Mesendoderm (in vitro differentiated cells): ENCODE measurements at regions not wholly inside any gene's neighbourhood (a gene's known extent, or its start where the extent isn't known, plus 50 kb on each side); places are given as distances from the start of the nearest gene placed in this dataset.

ENCODE experiments used
- DNase-seq: peaks from one replicate; pipeline ENCODE4 v3.0.0; 2013
- H2AK5ac ChIP-seq: 2 replicates; pipeline ENCODE4 v1.6.1; 2013; ENCODE audit warnings: low read length, inconsistent platforms
- H2BK120ac ChIP-seq: 2 replicates; pipeline ENCODE4 v1.6.1; 2013; ENCODE audit warnings: low read depth, mild to moderate bottlenecking, low read length, moderate library complexity, mixed read lengths
- H2BK15ac ChIP-seq: replicated peaks from 2 replicates; pipeline ENCODE4 v1.6.1; 2013; ENCODE audit warnings: low read depth, mild to moderate bottlenecking, moderate library complexity
- H2BK5ac ChIP-seq: 2 replicates; pipeline ENCODE4 v1.6.1; 2013; ENCODE audit warnings: low read length, inconsistent platforms
- H3K18ac ChIP-seq: 2 replicates; pipeline ENCODE4 v1.6.1; 2013; ENCODE audit warnings: mild to moderate bottlenecking, low read length, mixed read lengths
- H3K23ac ChIP-seq: one replicate; pipeline ENCODE4 v1.6.1; 2013; ENCODE audit warnings: low read length
- H3K27ac ChIP-seq: 2 replicates; pipeline ENCODE4 v1.5.1; 2013; ENCODE audit warnings: low read depth, mild to moderate bottlenecking, inconsistent platforms, low read length, moderate library complexity
- H3K27me3 ChIP-seq: 2 replicates; pipeline ENCODE4 v1.6.1; 2013; ENCODE audit warnings: low read length, control low read depth, mild to moderate bottlenecking, inconsistent platforms; ENCODE audit not compliant: insufficient read depth, poor library complexity
- H3K36me3 ChIP-seq: 2 replicates; pipeline ENCODE4 v1.6.1; 2013; ENCODE audit warnings: low read length, inconsistent platforms; ENCODE audit not compliant: control insufficient read depth, insufficient read depth
- H3K4ac ChIP-seq: one replicate; pipeline ENCODE4 v1.6.1; 2013; ENCODE audit warnings: low read depth, mild to moderate bottlenecking, low read length, moderate library complexity
- H3K4me1 ChIP-seq: 2 replicates; pipeline ENCODE4 v1.6.1; 2013; ENCODE audit warnings: low read depth, low read length, inconsistent platforms; ENCODE audit not compliant: control insufficient read depth
- H3K4me2 ChIP-seq: 2 replicates; pipeline ENCODE4 v1.6.1; 2013; ENCODE audit warnings: low read length
- H3K4me3 ChIP-seq: 2 replicates; pipeline ENCODE4 v1.5.1; 2013; ENCODE audit warnings: mild to moderate bottlenecking, low read length
- H3K56ac ChIP-seq: one replicate; pipeline ENCODE4 v1.6.1; 2013; ENCODE audit warnings: low read length
- H3K79me1 ChIP-seq: 2 replicates; pipeline ENCODE4 v1.6.1; 2013; ENCODE audit warnings: low read length, inconsistent platforms
- H3K79me2 ChIP-seq: 2 replicates; pipeline ENCODE4 v1.6.1; 2013; ENCODE audit warnings: mild to moderate bottlenecking, low read length; ENCODE audit not compliant: control insufficient read depth, insufficient read depth
- H3K9ac ChIP-seq: 2 replicates; pipeline ENCODE4 v1.6.1; 2013; ENCODE audit warnings: low read length, inconsistent platforms
- H4K5ac ChIP-seq: one replicate; pipeline ENCODE4 v1.6.1; 2013; ENCODE audit warnings: low read length
- H4K8ac ChIP-seq: one replicate; pipeline ENCODE4 v1.6.1; 2013; ENCODE audit warnings: low read depth, mild to moderate bottlenecking, control low read depth, low read length, moderate library complexity
- WGBS: extraction: QIAGEN DNeasy Blood & Tissue Kit; methylation state at CpG from one replicate; pipeline ENCODE4 v1.1.7; 2013; ENCODE audit warnings: low lambda C conversion rate, missing lambda C conversion rate; ENCODE audit not compliant: insufficient coverage; ENCODE audit errors: extremely low coverage; 5-methylcytosine and 5-hydroxymethylcytosine counted together

DNA sequence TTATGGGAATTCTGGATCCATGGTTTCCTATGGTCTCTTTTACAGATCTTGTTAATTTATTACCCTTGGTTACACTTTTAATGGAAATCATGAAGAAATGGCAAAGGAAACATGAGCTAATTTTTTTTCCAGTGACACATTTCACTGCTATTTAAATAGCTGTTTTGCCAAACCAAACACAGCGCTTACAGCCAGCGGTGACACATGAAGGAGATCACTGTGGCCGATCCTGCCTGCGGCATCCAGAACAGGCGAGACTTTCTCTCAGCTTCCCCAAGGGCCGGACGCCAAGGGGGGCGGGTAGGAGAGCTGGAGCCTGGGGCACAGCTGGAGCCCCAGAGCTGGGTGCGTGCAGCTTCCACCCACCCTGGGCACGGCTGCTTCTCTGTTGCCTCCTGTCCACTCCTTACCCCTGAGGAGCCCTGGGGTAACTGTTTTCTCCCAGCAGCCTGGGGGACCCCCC is 81.4 kb upstream of the PKDCC start:
- Histone ChIP-seq H3K36me3 (no peaks in the 10 kb centered on the region), H2BK5ac (no peak overlapping the region), H3K4ac (no peak overlapping the region), H4K5ac (no peak overlapping the region), H4K8ac (no peak overlapping the region), H3K9ac (no peak overlapping the region), H2BK120ac (no peak overlapping the region), H3K4me3 (no peak overlapping the region), H3K79me2 (no peaks in the 10 kb centered on the region), H3K79me1 (no peaks in the 10 kb centered on the region), H2BK15ac (no peak overlapping the region), H3K27me3 (no peaks in the 10 kb centered on the region), H3K56ac (peak overlapping the region; percentile 54), H3K23ac (no peak overlapping the region), H2AK5ac (no peak overlapping the region), H3K27ac (no peak overlapping the region), H3K18ac (no peak overlapping the region), H3K4me1 (peaks cover 30% of the 10 kb centered on the region), H3K4me2 (no peak overlapping the region)
- no peak for DNase-seq
- no CpG with 5 or more reads among the region's 10 CpGs for WGBS

DNA sequence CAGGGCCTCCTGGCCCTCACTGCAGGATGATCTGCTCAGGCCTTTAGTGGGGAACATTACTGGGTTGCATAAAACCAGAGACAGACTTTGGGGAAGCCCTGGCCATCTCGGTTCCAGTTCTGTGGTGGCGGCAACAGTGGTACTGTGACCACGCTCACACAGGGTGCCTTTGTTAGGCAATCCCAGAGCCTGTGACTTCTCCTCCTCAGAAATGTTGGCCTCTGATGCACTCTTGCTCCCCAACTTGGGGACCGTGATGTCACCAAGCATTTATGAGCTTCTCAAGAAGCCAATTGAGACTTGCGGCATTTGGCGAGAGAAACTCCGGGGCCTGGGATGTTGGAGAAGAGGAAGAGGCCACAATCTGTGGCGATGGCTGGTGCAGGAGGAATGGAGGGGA is 80.9 kb upstream of the PKDCC start:
- no peaks in the 10 kb centered on the region for H3K79me1 ChIP-seq
- no peak overlapping the region for H2AK5ac ChIP-seq
- peaks cover 30% of the 10 kb centered on the region for H3K4me1 ChIP-seq
- H3K4ac ChIP-seq: no peak overlapping the region
- no peak overlapping the region for H3K23ac ChIP-seq
- no peaks in the 10 kb centered on the region for H3K79me2 ChIP-seq
- no peaks in the 10 kb centered on the region for H3K36me3 ChIP-seq
- no peak for DNase-seq
- H3K18ac ChIP-seq: no peak overlapping the region
- peak overlapping the region; percentile 54 for H3K56ac ChIP-seq
- H3K27ac ChIP-seq: no peak overlapping the region
- H2BK120ac ChIP-seq: no peak overlapping the region
- H3K27me3 ChIP-seq: no peaks in the 10 kb centered on the region
- peak overlapping the region; percentile 34 for H4K5ac ChIP-seq
- H3K4me2 ChIP-seq: no peak overlapping the region
- H4K8ac ChIP-seq: no peak overlapping the region
- no peak overlapping the region for H2BK5ac ChIP-seq
- WGBS: no CpG with 5 or more reads among the region's 8 CpGs
- no peak overlapping the region for H2BK15ac ChIP-seq
- no peak overlapping the region for H3K4me3 ChIP-seq
- H3K9ac ChIP-seq: no peak overlapping the region

DNA sequence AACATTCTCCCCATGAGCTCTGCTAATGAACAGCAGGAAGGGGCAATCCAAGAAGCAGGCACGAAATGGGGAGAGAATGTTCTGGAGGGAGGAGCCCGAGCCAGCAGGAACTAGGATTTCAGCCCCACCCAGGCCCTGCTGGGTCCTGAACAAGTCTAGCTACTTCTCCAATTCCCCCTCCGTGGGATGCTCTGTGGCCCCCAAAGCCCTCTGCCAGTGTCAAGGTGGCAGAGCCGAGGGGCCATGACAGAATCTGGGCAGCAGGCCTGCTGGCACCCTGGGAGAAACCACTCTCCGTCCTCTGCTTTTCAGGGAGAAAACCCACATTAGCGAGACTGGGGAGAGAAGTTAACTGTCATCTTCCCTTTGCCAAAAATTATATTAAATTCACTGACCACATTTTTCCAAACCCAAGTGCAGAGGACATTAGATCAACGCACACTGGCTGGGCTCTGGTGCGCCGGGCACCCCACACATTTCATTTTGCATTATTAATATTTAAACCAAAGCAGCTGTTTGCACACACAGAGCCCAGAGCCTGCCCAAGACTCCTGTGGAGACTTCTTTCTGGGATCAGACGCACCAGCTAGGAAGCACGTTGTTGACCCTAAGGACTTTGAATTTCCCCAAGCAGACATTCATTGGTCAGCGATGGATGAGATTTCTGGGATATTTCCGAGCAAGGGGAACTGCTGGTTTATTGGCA is 80.2 kb upstream of the PKDCC start:
- H3K23ac ChIP-seq: no peak overlapping the region
- no peak overlapping the region for H3K4me2 ChIP-seq
- H2BK5ac ChIP-seq: no peak overlapping the region
- H3K9ac ChIP-seq: no peak overlapping the region
- H3K79me2 ChIP-seq: no peaks in the 10 kb centered on the region
- H4K8ac ChIP-seq: no peak overlapping the region
- no peaks in the 10 kb centered on the region for H3K27me3 ChIP-seq
- H3K4me1 ChIP-seq: peaks cover 30% of the 10 kb centered on the region
- no peak overlapping the region for H3K56ac ChIP-seq
- no peak overlapping the region for H3K27ac ChIP-seq
- no peaks in the 10 kb centered on the region for H3K36me3 ChIP-seq
- H3K4me3 ChIP-seq: no peak overlapping the region
- DNase-seq: no peak
- no peak overlapping the region for H4K5ac ChIP-seq
- no peak overlapping the region for H2BK15ac ChIP-seq
- H2BK120ac ChIP-seq: no peak overlapping the region
- no peak overlapping the region for H3K18ac ChIP-seq
- no peaks in the 10 kb centered on the region for H3K79me1 ChIP-seq
- H3K4ac ChIP-seq: no peak overlapping the region
- WGBS: no CpG with 5 or more reads among the region's 13 CpGs
- no peak overlapping the region for H2AK5ac ChIP-seq

DNA sequence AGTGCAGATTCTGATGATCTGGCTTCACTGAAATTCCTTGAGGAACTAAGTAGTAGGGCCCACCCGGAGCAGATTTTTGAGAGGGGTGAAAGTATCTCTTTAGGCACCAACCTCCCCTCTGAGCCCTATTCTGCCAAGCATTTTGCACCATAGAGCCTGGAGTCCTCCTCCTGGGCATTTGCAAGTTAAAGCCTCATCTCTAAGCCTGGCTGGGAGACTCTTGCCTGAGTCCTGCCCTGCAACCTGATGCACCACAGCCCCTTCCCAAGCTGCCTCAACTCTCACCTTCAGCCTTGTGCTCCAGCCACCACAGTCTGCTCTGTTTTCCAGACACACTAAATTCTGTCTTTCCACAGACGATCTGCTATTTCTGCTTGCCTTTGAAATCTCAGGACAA is 79.6 kb upstream of the PKDCC start:
- Histone ChIP-seq H3K79me1 (no peaks in the 10 kb centered on the region), H3K18ac (no peak overlapping the region), H3K56ac (no peak overlapping the region), H2BK5ac (no peak overlapping the region), H2AK5ac (no peak overlapping the region), H2BK120ac (no peak overlapping the region), H3K36me3 (no peaks in the 10 kb centered on the region), H3K4me1 (peaks cover 30% of the 10 kb centered on the region), H3K9ac (no peak overlapping the region), H3K79me2 (no peaks in the 10 kb centered on the region), H2BK15ac (no peak overlapping the region), H4K5ac (no peak overlapping the region), H3K23ac (no peak overlapping the region), H4K8ac (no peak overlapping the region), H3K4ac (no peak overlapping the region), H3K4me2 (no peak overlapping the region), H3K27ac (no peak overlapping the region), H3K27me3 (no peaks in the 10 kb centered on the region), H3K4me3 (no peak overlapping the region)
- DNase-seq: no peak
- WGBS: no CpG with 5 or more reads among the region's 2 CpGs

DNA sequence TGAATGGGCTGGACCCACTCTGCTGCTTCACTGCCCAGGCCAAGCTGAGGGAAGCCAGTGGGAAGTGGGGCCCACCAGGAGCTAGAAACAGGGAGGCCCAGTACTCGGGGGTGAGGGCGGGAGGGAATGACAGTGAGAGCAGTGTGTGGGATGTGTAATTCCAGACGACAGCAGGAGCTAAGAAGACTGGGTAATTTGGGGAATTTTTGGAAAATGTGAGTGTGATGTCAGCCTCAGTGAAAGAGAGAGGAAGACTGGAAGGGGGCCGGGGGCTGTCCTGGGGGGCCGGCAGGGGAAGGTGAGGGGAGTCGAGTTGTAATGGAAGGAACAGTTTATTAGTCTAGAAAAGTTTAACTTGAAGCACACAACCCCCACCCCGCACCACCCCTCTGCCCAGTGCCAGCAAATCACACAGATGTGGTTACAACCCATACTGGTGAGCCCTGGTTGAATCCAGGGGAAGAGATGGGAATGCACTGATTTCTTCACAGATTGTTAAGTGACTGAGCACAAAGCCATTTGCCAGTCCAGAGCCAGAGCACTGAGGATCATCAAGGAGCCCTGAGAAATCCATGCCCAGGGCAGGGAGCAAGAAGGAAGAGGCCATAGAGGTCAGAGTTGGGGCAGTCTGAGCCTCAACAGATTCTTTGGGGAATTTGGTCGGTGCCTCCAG is 76.7 kb upstream of the PKDCC start:
- Histone ChIP-seq H2BK5ac (no peak overlapping the region), H4K8ac (no peak overlapping the region), H2BK120ac (no peak overlapping the region), H3K4me1 (peaks cover 4% of the 10 kb centered on the region), H2AK5ac (no peak overlapping the region), H3K9ac (no peak overlapping the region), H3K18ac (no peak overlapping the region), H3K4me3 (no peak overlapping the region), H3K4ac (no peak overlapping the region), H3K56ac (no peak overlapping the region), H3K27me3 (no peaks in the 10 kb centered on the region), H3K4me2 (no peak overlapping the region), H3K27ac (no peak overlapping the region), H3K36me3 (no peaks in the 10 kb centered on the region), H3K79me2 (no peaks in the 10 kb centered on the region), H4K5ac (no peak overlapping the region), H3K79me1 (no peaks in the 10 kb centered on the region), H2BK15ac (no peak overlapping the region), H3K23ac (no peak overlapping the region)
- no peak for DNase-seq
- WGBS: no CpG with 5 or more reads among the region's 8 CpGs
